A549 (cell line): ENCODE measurements at regions not wholly inside any gene's neighbourhood (a gene's known extent, or its start where the extent isn't known, plus 50 kb on each side); places are given as distances from the start of the nearest gene placed in this dataset.
"Not testable (repeated sequence)": the region's sequence is repeated elsewhere in the genome, so short reads cannot be mapped to it uniquely, and the experiment has no call there.

Source experiments
- ATAC-seq, 2 experiments: fragments of 200-7000 bp in 1 of 2; fragments of >200 bp in 1 of 2; cut with Nextera tagmentation in 1 of 2; cut with Tn5 transposase in 1 of 2; 3 replicates each; pipeline versions ENCODE4 v1.8.0 to v1.9.1; 2018 to 2020; ENCODE audit warnings: mild to moderate bottlenecking in 1 of 2, moderate library complexity in 1 of 2
- CTCF ChIA-PET: fragments of 300-600 bp; sonication (Branson Sonifier 250); formaldehyde crosslinking; extraction: SDS; loops from one replicate; lab custom pipeline; 2021; ENCODE audit warnings: antibody characterized with exemption, inconsistent platforms; lab: Yijun Ruan, JAX
- POLR2A ChIA-PET: fragments of 350-600 bp; formaldehyde crosslinking; extraction: SDS; loops from one replicate; lab custom pipeline; 2021; ENCODE audit warnings: antibody characterized with exemption, inconsistent platforms; lab: Yijun Ruan, JAX
- DNase-seq, 2 experiments: peaks; one replicate each; pipeline versions ENCODE4 v3.0.0 to v3.0.0-alpha.2; 2011 to 2016; ENCODE audit warnings: low read depth in 1 of 2, low spot score in 1 of 2
- FAIRE-seq: peaks from 2 replicates; lab custom pipeline; 2011; peaks lifted over from hg19 to GRCh38; lab: Jason Lieb, UNC
- H3K27ac ChIP-seq, 2 experiments: fragments of >200 bp; sonication (Bioruptor Twin); formaldehyde crosslinking; 3 replicates each; pipeline ENCODE4 v1.5.1; 2016 to 2017
- H3K4me1 ChIP-seq: fragments of >200 bp; sonication (Bioruptor Twin); formaldehyde crosslinking; 3 replicates; pipeline ENCODE4 v1.6.1; 2016
- H3K4me2 ChIP-seq: fragments of >200 bp; sonication (Bioruptor Twin); formaldehyde crosslinking; 3 replicates; pipeline ENCODE4 v1.6.1; 2016
- H3K4me3 ChIP-seq: fragments of >200 bp; sonication (Bioruptor Twin); formaldehyde crosslinking; 3 replicates; pipeline ENCODE4 v1.5.1; 2016
- H3K9me3 ChIP-seq: fragments of >200 bp; sonication (Bioruptor Twin); formaldehyde crosslinking; 3 replicates; pipeline ENCODE4 v1.6.1; 2016
- CBX2 ChIP-seq: fragments of 200-600 bp; sonication (generic); IDR thresholded peaks from 2 replicates; pipeline ENCODE4 v1.6.1; 2016; ENCODE audit warnings: low read depth, mild to moderate bottlenecking, borderline replicate concordance
- CHD2 ChIP-seq: fragments of 150-350 bp; IDR thresholded peaks from 2 replicates; pipeline ENCODE4 v1.6.1; 2014; ENCODE audit warnings: low read length; ENCODE audit not compliant: partially characterized antibody
- EHF ChIP-seq: fragments of 250-450 bp; sonication (Bioruptor Pico); IDR thresholded peaks from 2 replicates; pipeline ENCODE4 v1.5.0; 2020; ENCODE audit warnings: mild to moderate bottlenecking
- EHMT2 ChIP-seq: fragments of 200-600 bp; sonication (generic); IDR thresholded peaks from 2 replicates; pipeline ENCODE4 v1.6.1; 2016; ENCODE audit warnings: antibody characterized with exemption, low read depth, mild to moderate bottlenecking, moderate library complexity
- ESRRA ChIP-seq: fragments of 150-350 bp; IDR thresholded peaks from 2 replicates; pipeline ENCODE4 v1.6.1; 2014; ENCODE audit warnings: mild to moderate bottlenecking, low read length, borderline replicate concordance
- FOSL2 ChIP-seq, 2 experiments: fragments of 450-650 bp in 1 of 2; fragments of >200 bp in 1 of 2; sonication (Bioruptor Twin) in 1 of 2; formaldehyde crosslinking; IDR thresholded peaks; 2 replicates each; pipeline versions ENCODE4 v1.5.0 to v1.6.1; 2016 to 2020; ENCODE audit warnings: mild to moderate bottlenecking in 1 of 2, moderate library complexity in 1 of 2
- HOXB5 ChIP-seq: fragments of 250-450 bp; sonication (Bioruptor Pico); IDR thresholded peaks from 2 replicates; pipeline ENCODE4 v1.5.0; 2020; ENCODE audit warnings: mild to moderate bottlenecking, moderate library complexity
- JUN ChIP-seq, 2 experiments: fragments of >200 bp; sonication (Bioruptor Twin); formaldehyde crosslinking; IDR thresholded peaks; 2 replicates in 1 of 2; 3 replicates in 1 of 2; pipeline ENCODE4 v1.6.1; 2016 to 2017
- KDM5A ChIP-seq: fragments of 200-600 bp; sonication (generic); IDR thresholded peaks from 2 replicates; pipeline ENCODE4 v1.6.1; 2016; ENCODE audit warnings: antibody characterized with exemption, mild to moderate bottlenecking
- MAFK ChIP-seq: fragments of 450-650 bp; IDR thresholded peaks from 2 replicates; pipeline ENCODE4 v1.6.1; 2014; ENCODE audit not compliant: partially characterized antibody
- NFE2L2 ChIP-seq: fragments of 150-350 bp; conservative IDR thresholded peaks from 2 replicates; pipeline ENCODE4 v1.6.1; 2014; ENCODE audit warnings: low read length
- NR3C1 ChIP-seq: fragments of >200 bp; sonication (Bioruptor Twin); formaldehyde crosslinking; IDR thresholded peaks from 3 replicates; pipeline ENCODE4 v1.6.1; 2017
- PHF8 ChIP-seq: fragments of 200-600 bp; sonication (generic); IDR thresholded peaks from 2 replicates; pipeline ENCODE4 v1.6.1; 2016; ENCODE audit warnings: low read depth, mild to moderate bottlenecking, antibody characterized with exemption, moderate library complexity, borderline replicate concordance
- RARB ChIP-seq: fragments of 250-450 bp; sonication (Bioruptor Pico); IDR thresholded peaks from 2 replicates; pipeline ENCODE4 v1.8.0; 2021; ENCODE audit warnings: mild to moderate bottlenecking, moderate library complexity
- SMC3 ChIP-seq: fragments of >200 bp; sonication (Bioruptor Twin); formaldehyde crosslinking; IDR thresholded peaks from 3 replicates; pipeline ENCODE4 v1.6.1; 2018; ENCODE audit warnings: inconsistent platforms
- SREBF2 ChIP-seq: fragments of 450-650 bp; IDR thresholded peaks from 2 replicates; pipeline ENCODE4 v1.6.1; 2014; ENCODE audit warnings: mild to moderate bottlenecking, moderate library complexity
- TFCP2L1 ChIP-seq: fragments of 250-450 bp; sonication (Bioruptor Pico); IDR thresholded peaks from 2 replicates; pipeline ENCODE4 v1.5.0; 2021; ENCODE audit warnings: mild to moderate bottlenecking
- WGBS: methylation state at CpG from one replicate; pipeline ENCODE4 v1.1.6; 2017; ENCODE audit errors: missing lambda C conversion rate; 5-methylcytosine and 5-hydroxymethylcytosine counted together
- TF ChIP-seq, protein P1 (sequence below): IDR thresholded peaks from 2 replicates; pipeline ENCODE4 v1.6.1; 2012
- TF ChIP-seq, protein P2 (sequence below): fragments of 250-450 bp; sonication (Bioruptor Pico); IDR thresholded peaks from 2 replicates; pipeline ENCODE4 v1.5.0; 2021; ENCODE audit warnings: mild to moderate bottlenecking, moderate library complexity, borderline replicate concordance
- TF ChIP-seq, protein P3 (sequence below): fragments of >200 bp; sonication (Bioruptor Twin); formaldehyde crosslinking; IDR thresholded peaks from 3 replicates; pipeline ENCODE4 v1.6.1; 2016

DNA sequence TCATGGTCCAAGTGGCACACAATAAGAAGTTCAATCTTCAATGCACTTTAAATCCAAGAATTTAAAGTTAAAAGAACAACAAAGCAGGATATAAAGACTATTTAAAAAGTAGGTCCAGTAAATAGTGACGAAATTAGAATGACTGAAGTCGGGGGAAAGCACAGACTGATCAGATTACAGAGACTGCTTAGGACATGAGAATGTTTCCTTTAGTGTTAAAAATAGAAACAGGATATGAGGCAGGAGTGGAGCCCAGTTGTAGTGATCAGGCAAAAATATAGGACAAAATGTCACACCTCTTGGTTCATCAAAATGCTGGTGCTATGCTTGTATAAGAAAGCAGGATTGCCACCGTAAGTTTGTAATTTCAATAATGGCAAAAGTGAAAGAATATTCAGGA lies 52.2 kb upstream of the CD163 start:
- Histone ChIP-seq H3K27ac (no peak overlapping the region), H3K4me1 (no peaks in the 10 kb centered on the region), H3K9me3 (no peaks in the 10 kb centered on the region), H3K4me2 (no peak overlapping the region), H3K4me3 (no peak overlapping the region)
- DNase-seq (no peak), FAIRE-seq (no peak), ATAC-seq (no peak)
- ChIA-PET CTCF (no interaction called here), POLR2A (no interaction called here)
- 30% methylated on average over 3 of the region's 3 CpGs for WGBS
- no peak for TF ChIP-seq TFCP2L1
- TF ChIP-seq MAFK = no peak
- TF ChIP-seq, protein P1, sequence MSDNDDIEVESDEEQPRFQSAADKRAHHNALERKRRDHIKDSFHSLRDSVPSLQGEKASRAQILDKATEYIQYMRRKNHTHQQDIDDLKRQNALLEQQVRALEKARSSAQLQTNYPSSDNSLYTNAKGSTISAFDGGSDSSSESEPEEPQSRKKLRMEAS = no peak
- no peak for TF ChIP-seq JUN (IDR thresholded peaks at IDR 0.05)
- no peak for TF ChIP-seq CBX2
- no peak for TF ChIP-seq SREBF2
- no peak for TF ChIP-seq RARB (CRISPR knock-in tag)
- no peak for TF ChIP-seq PHF8
- TF ChIP-seq NFE2L2 = no peak
- no peak for TF ChIP-seq SMC3
- TF ChIP-seq, protein P2, sequence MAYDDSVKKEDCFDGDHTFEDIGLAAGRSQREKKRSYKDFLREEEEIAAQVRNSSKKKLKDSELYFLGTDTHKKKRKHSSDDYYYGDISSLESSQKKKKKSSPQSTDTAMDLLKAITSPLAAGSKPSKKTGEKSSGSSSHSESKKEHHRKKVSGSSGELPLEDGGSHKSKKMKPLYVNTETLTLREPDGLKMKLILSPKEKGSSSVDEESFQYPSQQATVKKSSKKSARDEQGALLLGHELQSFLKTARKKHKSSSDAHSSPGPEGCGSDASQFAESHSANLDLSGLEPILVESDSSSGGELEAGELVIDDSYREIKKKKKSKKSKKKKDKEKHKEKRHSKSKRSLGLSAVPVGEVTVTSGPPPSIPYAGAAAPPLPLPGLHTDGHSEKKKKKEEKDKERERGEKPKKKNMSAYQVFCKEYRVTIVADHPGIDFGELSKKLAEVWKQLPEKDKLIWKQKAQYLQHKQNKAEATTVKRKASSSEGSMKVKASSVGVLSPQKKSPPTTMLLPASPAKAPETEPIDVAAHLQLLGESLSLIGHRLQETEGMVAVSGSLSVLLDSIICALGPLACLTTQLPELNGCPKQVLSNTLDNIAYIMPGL (CRISPR knock-in tag) = no peak
- no peak for TF ChIP-seq ESRRA
- TF ChIP-seq EHMT2 = no peak
- TF ChIP-seq, protein P3, sequence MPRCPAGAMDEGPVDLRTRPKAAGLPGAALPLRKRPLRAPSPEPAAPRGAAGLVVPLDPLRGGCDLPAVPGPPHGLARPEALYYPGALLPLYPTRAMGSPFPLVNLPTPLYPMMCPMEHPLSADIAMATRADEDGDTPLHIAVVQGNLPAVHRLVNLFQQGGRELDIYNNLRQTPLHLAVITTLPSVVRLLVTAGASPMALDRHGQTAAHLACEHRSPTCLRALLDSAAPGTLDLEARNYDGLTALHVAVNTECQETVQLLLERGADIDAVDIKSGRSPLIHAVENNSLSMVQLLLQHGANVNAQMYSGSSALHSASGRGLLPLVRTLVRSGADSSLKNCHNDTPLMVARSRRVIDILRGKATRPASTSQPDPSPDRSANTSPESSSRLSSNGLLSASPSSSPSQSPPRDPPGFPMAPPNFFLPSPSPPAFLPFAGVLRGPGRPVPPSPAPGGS = no peak
- TF ChIP-seq HOXB5 (CRISPR knock-in tag) = no peak
- TF ChIP-seq FOSL2 (IDR thresholded peaks at IDR 0.05) = no peak
- TF ChIP-seq FOSL2 (CRISPR knock-in tag; IDR thresholded peaks at IDR 0.05) = no peak
- no peak for TF ChIP-seq CHD2
- no peak for TF ChIP-seq EHF (CRISPR knock-in tag)
- TF ChIP-seq NR3C1 = no peak
- no peak for TF ChIP-seq KDM5A

DNA sequence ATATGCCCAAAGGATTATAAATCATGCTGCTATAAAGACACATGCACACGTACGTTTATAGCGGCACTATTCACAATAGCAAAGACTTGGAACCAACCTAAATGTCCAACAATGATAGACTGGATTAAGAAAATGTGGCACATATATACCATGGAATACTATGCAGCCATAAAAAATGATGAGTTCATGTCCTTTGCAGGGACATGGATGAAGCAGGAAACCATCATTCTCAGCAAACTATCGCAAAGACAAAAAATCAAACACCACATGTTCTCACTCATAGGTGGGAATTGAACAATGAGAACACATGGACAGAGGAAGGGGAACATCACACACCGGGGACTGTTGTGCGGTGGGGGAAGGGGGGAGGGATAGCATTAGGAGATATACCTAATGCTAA lies 51.3 kb upstream of the CD163 start:
- H3K9me3 ChIP-seq, ATAC-seq, H3K4me3 ChIP-seq, H3K27ac ChIP-seq, POLR2A ChIA-PET, CTCF ChIA-PET, H3K4me2 ChIP-seq, FAIRE-seq, DNase-seq, H3K4me1 ChIP-seq: not testable (repeated sequence)
- WGBS = 30% methylated on average over 6 of the region's 6 CpGs
